HEK293 (cell line): ENCODE measurements at regions not wholly inside any gene's neighbourhood (a gene's known extent, or its start where the extent isn't known, plus 50 kb on each side); places are given as distances from the start of the nearest gene placed in this dataset.

Experiments used
- ATF2 ChIP-seq: fragments of 450-650 bp; formaldehyde crosslinking; IDR thresholded peaks from 2 replicates; pipeline ENCODE4 v1.5.1; 2016; ENCODE audit warnings: missing biosample characterization, missing genetic modification characterization, low read depth
- EGR2 ChIP-seq: fragments of 450-650 bp; formaldehyde crosslinking; IDR thresholded peaks from 2 replicates; pipeline ENCODE4 v1.5.1; 2016; ENCODE audit warnings: low read depth, missing biosample characterization, missing genetic modification characterization
- KLF16 ChIP-seq: fragments of 450-650 bp; formaldehyde crosslinking; IDR thresholded peaks from 2 replicates; pipeline ENCODE4 v1.5.1; 2017; ENCODE audit warnings: missing biosample characterization, missing genetic modification characterization
- PRDM1 ChIP-seq: fragments of 450-650 bp; formaldehyde crosslinking; IDR thresholded peaks from 2 replicates; pipeline ENCODE4; 2016; ENCODE audit warnings: missing biosample characterization, missing genetic modification characterization
- YY1 ChIP-seq: fragments of 450-650 bp; formaldehyde crosslinking; IDR thresholded peaks from 2 replicates; pipeline ENCODE4 v1.5.1; 2018; ENCODE audit warnings: missing biosample characterization, missing genetic modification characterization
- ZBTB48 ChIP-seq: fragments of 450-650 bp; formaldehyde crosslinking; IDR thresholded peaks from 2 replicates; pipeline ENCODE4 v1.5.1; 2016; ENCODE audit warnings: missing biosample characterization, missing genetic modification characterization
- ZFP41 ChIP-seq: fragments of 450-650 bp; formaldehyde crosslinking; IDR thresholded peaks from 2 replicates; pipeline ENCODE4 v1.5.1; 2016; ENCODE audit warnings: missing biosample characterization, missing genetic modification characterization, borderline replicate concordance
- ZNF132 ChIP-seq: fragments of 450-650 bp; formaldehyde crosslinking; IDR thresholded peaks from 2 replicates; pipeline ENCODE4 v1.5.1; 2017; ENCODE audit warnings: missing biosample characterization, missing genetic modification characterization, borderline replicate concordance
- ZNF580 ChIP-seq: fragments of 450-650 bp; formaldehyde crosslinking; IDR thresholded peaks from 2 replicates; pipeline ENCODE4 v1.5.1; 2016; ENCODE audit warnings: missing biosample characterization, missing genetic modification characterization
- ZSCAN30 ChIP-seq: fragments of 450-650 bp; IDR thresholded peaks from 2 replicates; pipeline ENCODE4 v1.5.1; 2018; ENCODE audit warnings: missing biosample characterization, mild to moderate bottlenecking, missing genetic modification characterization, moderate library complexity
- TF ChIP-seq, protein P1 (sequence below): fragments of 450-650 bp; formaldehyde crosslinking; IDR thresholded peaks from 2 replicates; pipeline ENCODE4 v1.5.1; 2016; ENCODE audit warnings: missing biosample characterization, missing genetic modification characterization
- TF ChIP-seq, protein P2 (sequence below): fragments of 450-650 bp; formaldehyde crosslinking; IDR thresholded peaks from 2 replicates; pipeline ENCODE4 v1.5.1; 2016; ENCODE audit warnings: missing biosample characterization, missing genetic modification characterization

GRCh38 chr1:101451888-101452287 is 215.1 kb downstream of the S1PR1 start:
- TF ChIP-seq YY1 (tag by site-specific recombination) (no peak), ZFP41 (tag by site-specific recombination) (no peak), PRDM1 (tag by site-specific recombination) (no peak), ZSCAN30 (no peak), ZNF580 (no peak), EGR2 (tag by site-specific recombination) (no peak), ZBTB48 (tag by site-specific recombination) (no peak), ZNF132 (no peak), KLF16 (tag by site-specific recombination) (no peak), ATF2 (no peak)
- TF ChIP-seq, protein P1, sequence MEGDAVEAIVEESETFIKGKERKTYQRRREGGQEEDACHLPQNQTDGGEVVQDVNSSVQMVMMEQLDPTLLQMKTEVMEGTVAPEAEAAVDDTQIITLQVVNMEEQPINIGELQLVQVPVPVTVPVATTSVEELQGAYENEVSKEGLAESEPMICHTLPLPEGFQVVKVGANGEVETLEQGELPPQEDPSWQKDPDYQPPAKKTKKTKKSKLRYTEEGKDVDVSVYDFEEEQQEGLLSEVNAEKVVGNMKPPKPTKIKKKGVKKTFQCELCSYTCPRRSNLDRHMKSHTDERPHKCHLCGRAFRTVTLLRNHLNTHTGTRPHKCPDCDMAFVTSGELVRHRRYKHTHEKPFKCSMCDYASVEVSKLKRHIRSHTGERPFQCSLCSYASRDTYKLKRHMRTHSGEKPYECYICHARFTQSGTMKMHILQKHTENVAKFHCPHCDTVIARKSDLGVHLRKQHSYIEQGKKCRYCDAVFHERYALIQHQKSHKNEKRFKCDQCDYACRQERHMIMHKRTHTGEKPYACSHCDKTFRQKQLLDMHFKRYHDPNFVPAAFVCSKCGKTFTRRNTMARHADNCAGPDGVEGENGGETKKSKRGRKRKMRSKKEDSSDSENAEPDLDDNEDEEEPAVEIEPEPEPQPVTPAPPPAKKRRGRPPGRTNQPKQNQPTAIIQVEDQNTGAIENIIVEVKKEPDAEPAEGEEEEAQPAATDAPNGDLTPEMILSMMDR: no peak
- TF ChIP-seq, protein P2, sequence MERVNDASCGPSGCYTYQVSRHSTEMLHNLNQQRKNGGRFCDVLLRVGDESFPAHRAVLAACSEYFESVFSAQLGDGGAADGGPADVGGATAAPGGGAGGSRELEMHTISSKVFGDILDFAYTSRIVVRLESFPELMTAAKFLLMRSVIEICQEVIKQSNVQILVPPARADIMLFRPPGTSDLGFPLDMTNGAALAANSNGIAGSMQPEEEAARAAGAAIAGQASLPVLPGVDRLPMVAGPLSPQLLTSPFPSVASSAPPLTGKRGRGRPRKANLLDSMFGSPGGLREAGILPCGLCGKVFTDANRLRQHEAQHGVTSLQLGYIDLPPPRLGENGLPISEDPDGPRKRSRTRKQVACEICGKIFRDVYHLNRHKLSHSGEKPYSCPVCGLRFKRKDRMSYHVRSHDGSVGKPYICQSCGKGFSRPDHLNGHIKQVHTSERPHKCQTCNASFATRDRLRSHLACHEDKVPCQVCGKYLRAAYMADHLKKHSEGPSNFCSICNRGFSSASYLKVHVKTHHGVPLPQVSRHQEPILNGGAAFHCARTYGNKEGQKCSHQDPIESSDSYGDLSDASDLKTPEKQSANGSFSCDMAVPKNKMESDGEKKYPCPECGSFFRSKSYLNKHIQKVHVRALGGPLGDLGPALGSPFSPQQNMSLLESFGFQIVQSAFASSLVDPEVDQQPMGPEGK (tag by site-specific recombination): no peak
